ENCODE measurements at regions not wholly inside any gene's neighbourhood (a gene's known extent, or its start where the extent isn't known, plus 50 kb on each side); places are given as distances from the start of the nearest gene placed in this dataset.

DNA sequence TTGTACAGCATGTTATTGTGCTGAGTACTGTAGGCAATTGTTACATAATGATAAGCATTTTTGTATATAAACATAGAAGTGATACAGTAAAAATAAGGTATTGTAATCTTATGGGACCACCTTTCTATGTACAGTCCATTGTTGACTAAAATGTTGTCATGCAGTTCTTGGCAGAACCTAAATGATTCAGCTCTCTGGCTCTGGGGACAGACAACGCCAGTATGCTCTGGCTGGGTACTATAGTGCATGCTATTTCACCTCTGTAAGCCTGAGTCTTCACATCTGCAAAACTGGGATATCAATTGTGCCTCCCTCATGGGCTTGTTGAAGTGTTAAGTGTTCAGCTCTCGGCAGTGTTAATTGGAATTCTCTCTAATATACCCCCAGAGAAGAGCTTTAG is 674.3 kb downstream of the INHBA start:
- DNase-seq: no peak

- no peak for DNase-seq
These were observed 675.3 kb downstream of the INHBA start for GRCh38 chr7:41027428-41028115.

- no peak for DNase-seq
These were observed 678.8 kb downstream of the INHBA start for GRCh38 chr7:41024126-41024525.

DNA sequence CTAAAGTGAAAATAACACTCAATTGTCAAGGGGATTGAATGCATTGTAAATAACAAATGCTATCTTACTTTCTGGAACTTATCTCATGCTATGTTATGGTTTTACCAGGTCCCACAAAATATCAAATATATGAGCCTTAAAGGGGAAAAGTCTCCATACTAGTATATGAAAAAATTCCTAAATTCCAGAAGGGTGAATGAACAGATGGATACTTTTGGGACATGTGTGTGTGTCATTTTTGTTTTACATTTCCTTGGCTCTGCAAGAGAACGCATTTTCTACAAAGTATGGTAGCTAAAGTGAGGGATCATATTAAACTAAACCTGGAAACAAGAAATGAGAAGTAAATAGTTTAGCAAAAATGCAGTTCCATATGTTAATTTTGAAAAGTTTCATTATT is 682.8 kb downstream of the INHBA start:
- no peak for DNase-seq

GRCh38 chr7:41013117-41013516 is 689.8 kb downstream of the INHBA start:
- no peak for DNase-seq

GRCh38 chr7:41012041-41012440 is 690.8 kb downstream of the INHBA start:
- no peak for DNase-seq

- peak; percentile 21 to 59 (median 48) for DNase-seq
These were observed 691.9 kb downstream of the INHBA start for GRCh38 chr7:41010967-41011366.

GRCh38 chr7:41010418-41010817 is 692.5 kb downstream of the INHBA start:
- peak; percentile 70 to 87 (median 78) for DNase-seq

GRCh38 chr7:41007811-41008210 is 695.1 kb downstream of the INHBA start:
- DNase-seq: no peak

- DNase-seq: peak; percentile 34 to 64 (median 50)
These were observed 695.5 kb downstream of the INHBA start for GRCh38 chr7:41007351-41007751.

- DNase-seq: peak in 2 of 4 experiments; percentile 7 to 15
These were observed 696.4 kb downstream of the INHBA start for GRCh38 chr7:41006306-41006995.

GRCh38 chr7:41005374-41005901 is 697.5 kb downstream of the INHBA start:
- peak; percentile 16 to 48 (median 38) for DNase-seq

DNA sequence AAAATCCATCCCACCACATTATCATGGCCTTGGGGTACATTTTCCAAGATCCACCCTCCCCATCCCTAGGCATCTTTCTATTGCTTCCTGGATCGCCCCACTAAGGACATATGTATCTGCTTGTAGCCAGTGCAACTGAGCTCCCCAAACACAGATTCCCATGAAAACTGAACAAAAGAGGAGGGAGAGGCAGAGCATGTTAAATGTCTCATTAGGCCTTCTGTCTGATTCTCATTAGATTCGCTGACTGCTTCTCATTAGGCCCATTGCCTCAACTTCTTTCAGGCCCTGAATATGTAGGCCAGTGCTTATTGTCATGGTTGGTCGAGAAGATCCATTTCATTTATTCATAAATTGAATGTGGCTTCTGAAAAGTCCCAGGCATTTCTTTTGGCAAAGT is 698.9 kb downstream of the INHBA start:
- DNase-seq: no peak

- no peak for DNase-seq
These were observed 699.3 kb downstream of the INHBA start for GRCh38 chr7:41003611-41003940.

DNA sequence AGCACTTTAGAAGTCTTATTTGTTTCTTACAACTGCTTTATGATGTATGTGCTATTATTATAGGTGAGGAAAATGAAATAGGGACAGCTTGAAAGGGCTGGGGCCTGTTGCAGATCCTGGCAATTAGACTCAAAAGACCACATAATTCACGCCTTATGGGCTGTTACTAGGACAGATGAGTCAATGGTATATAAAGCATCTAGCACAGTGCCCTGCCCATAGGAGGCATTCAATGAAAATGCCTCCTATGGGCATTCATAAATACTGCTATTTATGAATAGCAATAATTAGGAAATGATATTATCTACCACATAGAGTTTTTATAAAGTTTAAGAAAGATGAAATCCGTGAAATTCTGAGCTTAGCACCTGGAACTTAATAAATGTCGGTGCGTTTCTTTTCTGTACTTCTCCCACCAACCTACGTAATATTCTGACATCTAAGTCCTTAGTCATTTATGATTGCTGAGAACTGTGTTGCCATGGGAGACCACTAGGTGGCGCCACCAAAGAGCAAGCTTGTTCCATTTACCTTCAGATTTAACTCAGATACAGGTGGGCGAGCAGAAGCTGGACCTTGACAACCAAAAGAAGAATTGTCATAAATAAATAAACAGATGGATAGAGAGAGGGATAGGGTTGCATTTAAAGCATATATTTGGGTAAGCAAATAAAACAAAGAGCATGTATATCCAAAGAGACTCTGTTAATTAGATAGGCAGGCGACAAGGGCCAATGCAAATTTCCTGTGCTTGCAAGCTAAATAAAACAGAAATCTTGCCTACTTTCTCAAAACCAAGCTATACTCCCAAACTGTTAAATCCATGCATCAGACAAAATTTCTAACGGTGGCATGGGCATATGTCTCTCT is 699.9 kb downstream of the INHBA start:
- peak; percentile 61 to 79 (median 70) for DNase-seq

GRCh38 chr7:41000042-41000441 is 702.8 kb downstream of the INHBA start:
- no peak for DNase-seq

DNA sequence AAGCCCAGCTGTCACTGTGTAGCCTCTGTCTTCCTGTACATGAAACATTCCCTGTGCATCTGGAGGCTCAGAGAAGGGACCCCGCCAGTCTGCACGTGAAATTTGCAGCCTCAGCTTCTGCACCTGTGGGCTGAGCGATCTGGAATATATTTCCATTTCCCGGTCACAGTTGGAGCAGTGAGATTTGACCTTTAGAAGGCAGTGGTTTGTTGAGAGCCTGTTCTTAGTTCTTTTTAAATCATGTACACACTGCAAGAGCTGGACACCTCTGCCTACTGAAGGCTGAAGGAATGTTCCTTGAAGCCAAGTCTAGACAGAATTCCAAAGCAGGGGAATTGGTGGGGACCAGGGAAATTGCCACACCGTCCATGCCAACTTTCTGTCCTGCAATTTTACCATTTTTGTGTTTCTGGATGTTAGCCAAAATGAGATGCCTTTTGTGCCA is 706.6 kb downstream of the INHBA start:
- DNase-seq: no peak

- DNase-seq: no peak
These were observed 712.0 kb downstream of the INHBA start for GRCh38 chr7:40990841-40991240.

GRCh38 chr7:40987571-40987970 is 715.3 kb downstream of the INHBA start:
- no peak for DNase-seq

DNA sequence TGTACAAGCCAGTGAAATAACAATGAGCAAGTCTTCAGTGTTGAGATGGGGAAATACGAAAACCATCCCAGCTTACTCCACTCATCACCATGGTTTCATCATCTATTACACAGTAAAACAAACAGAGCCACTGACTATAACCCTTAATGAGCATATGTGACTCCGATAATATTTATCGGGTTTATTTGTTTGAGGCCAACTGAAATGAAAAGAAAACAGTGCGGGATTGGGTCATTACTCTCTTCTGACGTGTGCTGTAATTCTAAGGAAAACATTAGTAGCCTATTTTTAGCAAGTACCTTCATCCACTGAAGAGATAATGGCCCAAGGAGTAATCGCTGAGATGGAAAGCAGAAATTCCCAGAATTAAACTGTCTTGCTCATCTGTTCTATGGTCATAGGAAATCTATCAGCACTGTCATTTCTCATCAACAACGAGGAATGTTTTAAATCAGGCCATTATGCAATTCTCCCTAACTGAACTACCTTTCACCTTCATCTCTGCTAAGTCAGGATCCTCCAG is 716.5 kb downstream of the INHBA start:
- DNase-seq: no peak

DNA sequence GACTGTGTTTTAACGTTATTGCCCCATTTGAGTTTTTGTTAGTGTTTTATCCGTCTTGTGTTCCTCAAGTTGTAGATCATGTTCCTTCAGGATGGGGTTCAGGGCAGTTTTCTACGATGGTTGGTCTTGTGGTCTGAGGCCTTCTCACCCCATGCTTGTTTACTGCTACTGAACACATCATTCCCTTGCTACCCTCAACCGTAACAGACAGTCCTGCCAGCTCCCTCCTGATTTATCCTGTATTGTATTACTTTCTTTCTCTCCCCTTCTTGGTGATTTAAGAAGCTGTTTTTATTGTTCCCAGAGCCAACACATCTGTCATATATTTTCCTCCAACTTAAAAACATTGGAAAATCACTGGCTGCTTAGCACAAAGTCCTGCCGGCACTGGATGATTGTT is 719.8 kb downstream of the INHBA start:
- DNase-seq: no peak

DNA sequence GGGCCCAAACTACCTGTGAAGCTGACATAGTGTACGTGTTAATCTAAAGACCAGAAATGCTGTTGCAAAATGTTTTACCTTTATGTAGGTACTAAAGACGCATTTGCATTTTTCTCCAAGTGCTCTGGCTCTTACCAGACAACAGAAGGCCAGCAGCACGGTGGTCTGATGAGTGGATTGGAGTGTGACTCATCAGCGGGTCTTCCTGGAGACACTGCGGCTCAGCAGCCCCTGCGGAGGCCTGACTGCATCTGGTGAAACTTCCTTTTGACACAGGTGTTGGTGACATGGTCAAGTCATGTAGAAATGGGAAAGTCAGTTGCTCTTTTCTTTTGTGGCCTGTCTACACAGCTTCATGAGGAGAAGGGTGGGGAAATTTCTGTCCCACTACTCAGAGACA is 723.6 kb downstream of the INHBA start:
- no peak for DNase-seq

GRCh38 chr7:40978047-40978446 is 724.8 kb downstream of the INHBA start:
- DNase-seq: no peak
